ENCODE measurements at regions not wholly inside any gene's neighbourhood (a gene's known extent, or its start where the extent isn't known, plus 50 kb on each side); places are given as distances from the start of the nearest gene placed in this dataset.

DNA sequence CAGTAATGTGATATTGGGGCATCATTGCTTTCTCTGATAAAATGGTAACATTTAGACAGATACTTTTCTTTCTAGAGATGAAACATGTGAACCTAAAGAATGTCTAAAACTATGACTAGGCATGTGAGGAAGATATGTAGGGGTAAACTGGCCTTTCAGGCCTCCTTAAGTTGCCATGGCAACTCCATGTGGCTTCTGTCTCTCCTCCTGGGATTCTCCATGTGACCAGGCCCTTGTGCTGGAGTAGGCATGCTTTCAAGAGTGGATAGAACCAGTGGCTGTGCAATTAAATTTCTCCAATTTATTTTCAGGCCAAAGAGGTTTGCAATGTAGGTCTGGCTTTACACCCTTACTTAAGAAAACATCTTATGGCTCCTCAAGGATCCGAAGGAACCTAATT lies 130.8 kb downstream of the OLFM4 start:
- intact Hi-C loops (cut with micrococcal nuclease; ENCODE audit: unreplicated experiment) = no loop called here
- CTCF ChIA-PET = no interaction called here
- BruUV-seq (replicated peaks) = no TSS peak

GRCh38 chr13:53160211-53160610 lies 131.6 kb downstream of the OLFM4 start:
- TF ChIP-seq CTCF (conservative IDR thresholded peaks at IDR 0.05; ENCODE audit: low read depth, low read length) (no peak), EZH2 (IDR thresholded peaks at IDR 0.05; ENCODE audit: borderline replicate concordance, low read depth, low read length, poor library complexity, severe bottlenecking) (no peak)
- H3K36me3 ChIP-seq (ENCODE audit: insufficient read depth, low read length, poor library complexity, severe bottlenecking) = no peaks in the 10 kb centered on the region
- no peaks in the 10 kb centered on the region for H3K9me3 ChIP-seq (ENCODE audit: low read depth, low read length, poor library complexity, severe bottlenecking)
- intact Hi-C loops (cut with micrococcal nuclease; ENCODE audit: unreplicated experiment) = no loop called here
- DNase-seq (ENCODE audit: low spot score) = no peak
- ChIA-PET CTCF (no interaction called here), POLR2A (ENCODE audit: low non-redundant PET) (no interaction called here)
- no TSS peak for BruUV-seq (replicated peaks)
- no peaks in the 10 kb centered on the region for H3K27me3 ChIP-seq (replicated peaks; ENCODE audit: insufficient read depth, low read depth, low read length, poor library complexity)
- no peak overlapping the region for H3K27ac ChIP-seq (ENCODE audit: low read depth, low read length, poor library complexity, severe bottlenecking)
- no peak overlapping the region for H3K4me3 ChIP-seq (ENCODE audit: low read depth, low read length, poor library complexity, severe bottlenecking)
- H3K4me1 ChIP-seq (ENCODE audit: insufficient read depth, low read length, poor library complexity, severe bottlenecking) = peaks cover under 1% of the 10 kb centered on the region

More for the DNA sequence above, 130.8 kb downstream of the OLFM4 start:
- H3K36me3 ChIP-seq (ENCODE audit: insufficient read depth, low read length, poor library complexity, severe bottlenecking) = no peaks in the 10 kb centered on the region
- no peak for DNase-seq (ENCODE audit: low spot score)
- POLR2A ChIA-PET (ENCODE audit: low non-redundant PET) = no interaction called here
- no peaks in the 10 kb centered on the region for H3K27me3 ChIP-seq (replicated peaks; ENCODE audit: insufficient read depth, low read depth, low read length, poor library complexity)
- no peak overlapping the region for H3K4me3 ChIP-seq (ENCODE audit: low read depth, low read length, poor library complexity, severe bottlenecking)
- H3K27ac ChIP-seq (ENCODE audit: low read depth, low read length, poor library complexity, severe bottlenecking) = no peak overlapping the region
- no peaks in the 10 kb centered on the region for H3K4me1 ChIP-seq (ENCODE audit: insufficient read depth, low read length, poor library complexity, severe bottlenecking)
- H3K9me3 ChIP-seq (ENCODE audit: low read depth, low read length, poor library complexity, severe bottlenecking) = no peaks in the 10 kb centered on the region
- TF ChIP-seq EZH2 (IDR thresholded peaks at IDR 0.05; ENCODE audit: borderline replicate concordance, low read depth, low read length, poor library complexity, severe bottlenecking) (no peak), CTCF (conservative IDR thresholded peaks at IDR 0.05; ENCODE audit: low read depth, low read length) (no peak)

- H3K4me1 ChIP-seq (ENCODE audit: insufficient read depth, low read length, poor library complexity, severe bottlenecking) = peaks cover 6% of the 10 kb centered on the region
- no TSS peak for BruUV-seq (replicated peaks)
- H3K4me3 ChIP-seq (ENCODE audit: low read depth, low read length, poor library complexity, severe bottlenecking) = no peak overlapping the region
- TF ChIP-seq EZH2 (IDR thresholded peaks at IDR 0.05; ENCODE audit: borderline replicate concordance, low read depth, low read length, poor library complexity, severe bottlenecking) (no peak), CTCF (conservative IDR thresholded peaks at IDR 0.05; ENCODE audit: low read depth, low read length) (no peak)
- no peaks in the 10 kb centered on the region for H3K27me3 ChIP-seq (replicated peaks; ENCODE audit: insufficient read depth, low read depth, low read length, poor library complexity)
- no peaks in the 10 kb centered on the region for H3K36me3 ChIP-seq (ENCODE audit: insufficient read depth, low read length, poor library complexity, severe bottlenecking)
- intact Hi-C loops (cut with micrococcal nuclease; ENCODE audit: unreplicated experiment) = no loop called here
- ChIA-PET CTCF (interaction anchor here (1.5 kb wide), 1 partner anchor 9 kb away, joined by 3 read pairs; no protein-coding TSS in a partner anchor), POLR2A (ENCODE audit: low non-redundant PET) (no interaction called here)
- H3K27ac ChIP-seq (ENCODE audit: low read depth, low read length, poor library complexity, severe bottlenecking) = no peak overlapping the region
- no peak for DNase-seq (ENCODE audit: low spot score)
- H3K9me3 ChIP-seq (ENCODE audit: low read depth, low read length, poor library complexity, severe bottlenecking) = no peaks in the 10 kb centered on the region
Measured at GRCh38 chr13:53161251-53161650, 132.6 kb downstream of the OLFM4 start.

Data from A673 (cell line).